ENCODE measurements at regions not wholly inside any gene's neighbourhood (a gene's known extent, or its start where the extent isn't known, plus 50 kb on each side); places are given as distances from the start of the nearest gene placed in this dataset.

- TF ChIP-seq CTCF (tag by site-specific recombination; IDR thresholded peaks at IDR 0.05) (no peak), KLF16 (tag by site-specific recombination; IDR thresholded peaks at IDR 0.05) (no peak), ZNF174 (tag by site-specific recombination; IDR thresholded peaks at IDR 0.05) (no peak), ZNF692 (tag by site-specific recombination; IDR thresholded peaks at IDR 0.05) (no peak), TSHZ1 (tag by site-specific recombination; IDR thresholded peaks at IDR 0.05; ENCODE audit: borderline replicate concordance) (no peak), ZNF549 (tag by site-specific recombination; IDR thresholded peaks at IDR 0.05) (no peak), ZNF274 (IDR thresholded peaks at IDR 0.05; ENCODE audit: low read length) (no peak), ZNF274 (tag by site-specific recombination; IDR thresholded peaks at IDR 0.05; ENCODE audit: borderline replicate concordance) (no peak), ZFP3 (tag by site-specific recombination; IDR thresholded peaks at IDR 0.05; ENCODE audit: low read depth) (no peak), MYNN (tag by site-specific recombination; IDR thresholded peaks at IDR 0.05; ENCODE audit: borderline replicate concordance) (no peak)
Observed at GRCh38 chr18:67092141-67092540, 424.4 kb downstream of the DSEL start.
